ENCODE measurements at regions not wholly inside any gene's neighbourhood (a gene's known extent, or its start where the extent isn't known, plus 50 kb on each side); places are given as distances from the start of the nearest gene placed in this dataset.
"Not testable (repeated sequence)": the region's sequence is repeated elsewhere in the genome, so short reads cannot be mapped to it uniquely, and the experiment has no call there.

DNA sequence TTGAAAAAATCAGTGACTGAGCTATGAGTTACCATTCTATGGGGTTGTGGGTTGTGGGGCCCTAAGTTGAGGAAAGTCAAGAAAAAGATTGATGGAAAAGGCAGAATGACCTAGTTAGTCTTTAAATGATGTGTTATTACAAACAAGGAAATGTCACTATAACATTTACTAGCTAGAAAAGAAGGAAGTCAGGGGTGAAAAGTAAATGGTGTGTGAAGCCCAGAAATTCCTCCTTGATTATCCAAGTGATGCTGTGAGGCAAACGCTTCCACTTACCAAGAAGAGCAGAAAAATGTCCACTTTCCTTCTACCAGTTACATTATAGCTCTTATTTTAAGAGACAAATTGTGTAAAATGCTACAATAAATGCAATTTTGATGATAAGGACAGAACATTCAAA is 285.3 kb upstream of the DPP6 start:
- intact Hi-C loops (cut with micrococcal nuclease): not testable (repeated sequence)

DNA sequence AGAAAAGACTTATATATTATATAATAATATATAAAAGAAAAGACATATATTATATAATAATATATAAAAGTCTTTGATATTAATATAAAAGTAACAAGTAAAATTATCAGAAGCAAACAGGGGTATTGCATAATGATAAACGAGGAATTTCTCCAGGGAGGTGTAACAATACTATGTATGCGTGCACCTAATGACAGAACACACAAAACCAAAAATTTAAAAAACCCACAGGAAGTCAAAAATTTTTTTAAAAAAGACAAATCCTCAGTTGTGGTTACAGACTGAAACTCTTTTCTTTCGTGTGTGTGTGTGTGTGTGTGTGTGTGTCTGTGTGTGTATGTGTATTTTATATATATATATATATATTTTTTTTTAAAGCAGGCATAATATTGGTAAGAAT is 279.2 kb upstream of the DPP6 start:
- intact Hi-C loops (cut with micrococcal nuclease): no loop called here

DNA sequence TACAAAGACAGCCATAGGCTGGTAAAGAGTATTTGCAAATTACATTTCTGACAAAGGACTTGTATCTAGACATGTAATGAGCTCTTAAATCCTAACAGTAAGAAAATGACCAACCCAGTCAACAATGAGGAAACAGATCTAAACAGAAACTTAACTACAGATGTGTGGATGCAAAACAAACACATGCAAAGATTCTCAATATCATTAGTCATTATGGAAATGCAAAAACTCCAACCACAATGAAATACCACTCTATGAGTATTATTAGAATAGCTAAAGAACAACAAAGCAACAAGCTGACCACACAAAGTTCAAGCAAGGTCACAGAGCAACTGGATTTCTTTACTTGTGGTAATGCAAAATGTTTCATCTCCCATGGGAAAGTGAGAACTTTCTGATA is 275.3 kb upstream of the DPP6 start:
- intact Hi-C loops (cut with micrococcal nuclease): not testable (repeated sequence)

DNA sequence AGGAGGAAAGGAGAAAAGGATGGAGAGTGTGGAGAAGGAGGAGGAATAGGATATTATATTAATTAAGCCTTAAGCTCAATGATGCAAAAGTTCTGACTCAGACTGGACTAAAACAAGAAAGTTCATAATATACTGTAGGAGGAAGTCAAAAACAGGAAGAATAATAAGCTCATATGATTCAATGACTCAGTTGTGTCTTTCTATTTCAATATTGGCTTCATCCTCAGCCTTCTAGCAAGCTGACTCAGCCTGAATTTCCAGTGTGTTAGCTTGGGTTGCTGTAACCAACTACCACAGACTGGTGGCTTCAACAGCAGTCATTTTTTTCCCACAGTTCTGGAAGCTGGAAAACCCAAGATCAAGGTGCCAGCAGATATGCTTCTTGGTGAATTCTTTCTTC is 254.8 kb upstream of the DPP6 start:
- intact Hi-C loops (cut with micrococcal nuclease): not testable (repeated sequence)

DNA sequence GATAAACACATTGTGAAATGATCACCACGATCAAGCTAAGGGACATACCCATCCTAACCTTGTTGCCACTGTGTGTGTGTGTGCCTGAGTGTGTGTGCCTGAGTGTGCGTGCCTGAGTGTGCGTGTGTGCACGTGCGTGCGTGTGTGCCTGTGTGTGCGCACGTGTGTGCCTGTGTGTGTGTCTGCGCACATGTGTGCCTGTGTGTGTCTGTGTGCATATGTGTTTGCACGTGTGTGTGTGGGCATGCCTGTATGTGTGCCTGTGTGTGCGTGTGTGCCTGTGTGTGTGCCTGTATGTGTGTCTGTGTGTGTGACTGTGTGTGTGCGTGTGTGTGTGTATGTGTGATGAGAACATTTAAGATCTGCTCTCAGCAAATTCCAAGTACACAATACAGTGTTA is 244.1 kb upstream of the DPP6 start:
- intact Hi-C loops (cut with micrococcal nuclease): no loop called here

DNA sequence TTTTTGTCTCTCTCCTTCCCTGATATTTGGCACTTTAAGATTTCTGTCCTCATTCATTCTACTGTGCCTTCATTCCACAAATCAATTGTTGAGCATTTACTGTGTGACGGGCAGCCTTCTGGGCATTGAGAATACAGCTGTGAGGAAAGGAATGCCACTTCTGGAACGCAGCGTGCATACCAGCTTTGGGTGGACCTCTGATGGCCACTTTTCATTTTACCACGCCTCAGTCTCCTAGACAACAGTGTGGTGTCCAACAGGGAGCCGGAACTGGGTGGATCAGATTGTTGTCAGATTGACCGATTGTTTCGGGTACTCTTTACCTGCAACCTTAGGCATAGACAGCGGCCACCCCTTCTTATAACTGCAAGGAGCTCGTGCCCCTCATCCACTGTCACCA is 222.7 kb upstream of the DPP6 start:
- intact Hi-C loops (cut with micrococcal nuclease): no loop called here

DNA sequence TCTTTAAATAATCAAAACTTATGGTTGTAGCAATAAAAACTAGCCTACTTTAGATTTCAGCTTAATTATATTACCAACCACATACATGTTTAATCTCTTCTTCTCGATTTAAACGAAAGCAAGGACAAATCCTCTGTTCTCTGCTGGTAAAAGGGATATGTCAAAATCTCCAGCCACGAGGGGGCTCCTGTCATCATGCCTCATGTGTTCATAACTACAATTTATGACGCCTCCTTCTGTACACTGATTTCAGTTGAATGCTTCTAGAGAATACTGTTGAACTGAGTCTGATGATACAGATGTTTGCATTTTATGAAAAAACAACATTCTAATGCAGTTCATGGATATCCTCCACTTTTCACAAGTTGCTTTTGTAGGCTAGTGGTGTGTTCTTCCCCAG is 220.0 kb upstream of the DPP6 start:
- intact Hi-C loops (cut with micrococcal nuclease): no loop called here

DNA sequence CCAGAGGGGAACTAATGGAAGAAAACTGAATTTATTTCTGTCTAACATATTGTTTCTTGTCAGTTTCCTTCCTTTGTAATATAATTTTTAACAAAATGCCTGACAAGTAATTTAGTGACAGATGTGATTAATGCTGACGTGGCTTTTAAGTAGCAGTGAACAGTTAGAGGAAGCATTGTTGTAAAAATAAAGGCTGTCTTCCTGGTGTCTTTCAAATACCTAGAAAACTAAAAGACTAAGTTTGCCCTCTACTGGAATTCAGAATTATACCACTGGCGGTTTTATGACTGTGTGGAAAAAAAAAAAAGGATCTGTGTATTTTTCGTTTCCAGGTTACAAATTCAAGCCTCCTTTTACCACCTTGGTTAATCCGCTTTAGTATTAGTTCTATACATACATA is 217.1 kb upstream of the DPP6 start:
- intact Hi-C loops (cut with micrococcal nuclease): no loop called here

DNA sequence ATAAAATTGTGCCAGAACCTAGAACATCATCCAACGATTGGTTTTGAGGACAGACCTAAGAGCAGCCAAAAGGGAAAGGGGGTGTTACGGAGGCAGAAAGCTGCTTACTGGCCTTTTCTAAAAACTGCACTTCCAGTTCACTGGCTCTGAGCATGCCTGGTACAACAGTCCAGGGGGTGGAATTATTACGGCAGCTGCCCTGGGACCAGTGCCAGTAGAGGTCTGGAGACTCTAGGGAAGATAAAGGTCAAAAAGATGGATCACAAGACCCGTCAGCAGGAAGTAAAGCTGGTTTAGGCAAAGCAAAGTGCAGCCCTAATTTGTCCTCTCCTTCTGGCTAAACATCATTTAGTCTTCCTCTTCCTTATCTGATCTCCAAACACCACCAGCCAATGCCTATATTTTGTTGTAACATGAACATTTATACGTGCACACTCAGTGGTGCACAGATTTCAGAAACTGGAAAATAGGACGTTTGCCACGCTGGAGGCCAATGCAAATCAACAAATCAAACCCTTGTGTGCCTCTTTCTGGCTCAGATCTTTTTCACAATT is 216.4 kb upstream of the DPP6 start:
- intact Hi-C loops (cut with micrococcal nuclease): no loop called here

DNA sequence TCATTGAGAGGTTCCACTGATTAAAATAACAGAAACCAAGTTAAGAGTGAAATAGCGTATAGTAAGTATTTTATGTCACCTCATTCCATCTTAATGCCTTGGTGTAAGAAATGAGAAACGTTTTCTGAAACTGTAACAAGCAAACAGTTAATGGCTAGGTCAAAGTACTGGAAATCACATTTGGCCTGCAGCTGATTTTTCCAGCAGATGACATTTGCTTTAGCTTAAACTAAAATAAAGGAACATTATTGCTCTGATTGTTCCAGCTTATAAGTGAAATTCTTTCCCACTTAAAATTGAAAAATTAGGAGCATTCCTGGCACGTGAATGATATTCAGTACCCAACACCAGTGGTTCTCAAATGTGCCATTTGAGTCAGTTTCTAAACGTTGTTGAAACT is 213.6 kb upstream of the DPP6 start:
- intact Hi-C loops (cut with micrococcal nuclease): no loop called here

DNA sequence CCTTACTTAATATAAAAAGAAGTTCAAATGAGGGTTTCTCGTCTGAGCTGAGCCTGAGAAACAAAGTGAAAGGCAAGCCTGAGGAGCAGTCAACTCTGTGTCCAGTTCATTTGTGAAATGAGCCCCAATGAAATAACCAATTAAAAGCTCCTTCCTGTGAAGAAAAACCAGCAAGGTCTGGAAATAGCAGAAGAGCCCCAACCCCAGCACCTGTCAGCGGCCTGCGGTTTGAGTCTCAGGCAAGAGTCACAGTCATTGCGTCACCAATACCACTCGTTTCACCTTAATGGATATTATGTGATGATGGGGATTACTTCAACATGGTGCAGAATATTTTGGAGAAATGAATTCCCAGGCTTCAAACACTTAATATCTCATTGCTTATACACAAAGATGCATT is 211.3 kb upstream of the DPP6 start:
- intact Hi-C loops (cut with micrococcal nuclease): no loop called here

DNA sequence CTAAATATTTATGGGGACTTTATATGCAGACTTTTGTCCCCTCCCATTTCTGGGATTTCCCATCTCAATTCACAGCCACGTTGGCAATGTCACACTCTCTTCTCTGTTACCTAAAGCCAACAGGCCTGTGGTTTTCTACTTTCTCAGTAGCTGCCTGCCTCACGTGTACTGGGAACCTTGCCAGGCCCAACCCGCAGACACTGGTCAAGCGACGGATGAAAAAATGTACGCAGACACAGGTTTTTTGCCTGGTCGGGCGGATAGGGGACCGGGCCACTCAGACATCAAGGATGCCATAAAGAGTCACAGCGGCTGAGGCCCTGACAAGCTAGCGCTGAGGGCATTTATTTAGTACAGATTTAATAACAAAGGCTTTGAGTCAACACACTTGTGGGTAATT is 204.4 kb upstream of the DPP6 start:
- intact Hi-C loops (cut with micrococcal nuclease): no loop called here

DNA sequence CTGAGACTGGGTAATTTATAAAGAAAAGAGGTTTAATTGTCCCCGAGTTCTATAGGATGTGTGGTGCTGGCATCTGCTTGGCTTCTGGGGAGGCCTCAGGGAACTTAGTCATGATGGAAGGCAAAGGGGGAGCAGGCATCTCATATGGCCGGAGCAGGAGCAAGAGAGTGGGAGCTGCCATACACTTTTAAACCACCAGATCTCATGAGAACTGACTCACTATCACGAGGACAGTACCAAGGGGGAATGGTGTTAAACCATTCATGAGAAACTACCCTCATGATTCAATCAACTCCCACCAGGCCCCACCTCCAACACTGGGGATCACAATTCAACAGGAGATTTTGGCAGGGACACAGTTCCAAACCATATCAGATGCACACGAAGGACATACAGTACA is 199.9 kb upstream of the DPP6 start:
- intact Hi-C loops (cut with micrococcal nuclease): no loop called here

DNA sequence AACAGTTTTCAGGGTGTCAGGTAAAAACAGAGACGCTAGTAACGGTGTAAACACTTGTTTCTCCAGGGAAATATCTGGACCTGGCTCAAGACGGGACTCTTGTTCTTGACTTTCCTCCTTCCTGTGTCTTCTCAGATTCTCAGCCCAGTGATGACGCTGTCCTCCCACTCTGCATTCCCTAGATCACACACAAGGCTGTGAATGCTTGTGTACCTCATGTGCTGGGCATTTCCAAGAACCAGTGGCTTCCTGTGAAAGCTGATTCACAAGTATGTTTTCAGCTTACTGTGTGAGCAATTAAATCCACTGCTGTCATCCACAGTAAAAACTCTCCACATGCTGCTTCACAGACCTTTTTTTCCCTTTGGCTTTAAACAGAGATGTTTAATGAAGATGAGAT is 193.8 kb upstream of the DPP6 start:
- intact Hi-C loops (cut with micrococcal nuclease): no loop called here

DNA sequence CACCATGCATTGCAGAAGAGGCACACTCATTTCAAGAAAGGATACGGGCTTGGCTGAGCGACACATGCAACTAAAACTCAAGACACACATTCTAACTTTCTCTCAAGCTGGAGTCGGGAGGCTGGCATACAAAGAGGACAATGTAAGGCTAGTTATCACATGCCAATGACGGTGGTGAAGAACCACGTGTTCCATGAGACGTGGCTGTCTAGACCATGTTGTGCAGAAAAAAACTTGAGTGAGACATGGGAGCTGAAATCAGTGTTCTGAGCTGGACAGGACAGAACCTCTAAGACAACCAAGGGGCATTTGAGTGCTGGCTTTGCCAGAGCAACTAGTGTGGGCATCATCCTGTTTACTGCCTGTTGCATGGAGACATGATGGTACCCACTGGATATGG is 193.0 kb upstream of the DPP6 start:
- intact Hi-C loops (cut with micrococcal nuclease): no loop called here

DNA sequence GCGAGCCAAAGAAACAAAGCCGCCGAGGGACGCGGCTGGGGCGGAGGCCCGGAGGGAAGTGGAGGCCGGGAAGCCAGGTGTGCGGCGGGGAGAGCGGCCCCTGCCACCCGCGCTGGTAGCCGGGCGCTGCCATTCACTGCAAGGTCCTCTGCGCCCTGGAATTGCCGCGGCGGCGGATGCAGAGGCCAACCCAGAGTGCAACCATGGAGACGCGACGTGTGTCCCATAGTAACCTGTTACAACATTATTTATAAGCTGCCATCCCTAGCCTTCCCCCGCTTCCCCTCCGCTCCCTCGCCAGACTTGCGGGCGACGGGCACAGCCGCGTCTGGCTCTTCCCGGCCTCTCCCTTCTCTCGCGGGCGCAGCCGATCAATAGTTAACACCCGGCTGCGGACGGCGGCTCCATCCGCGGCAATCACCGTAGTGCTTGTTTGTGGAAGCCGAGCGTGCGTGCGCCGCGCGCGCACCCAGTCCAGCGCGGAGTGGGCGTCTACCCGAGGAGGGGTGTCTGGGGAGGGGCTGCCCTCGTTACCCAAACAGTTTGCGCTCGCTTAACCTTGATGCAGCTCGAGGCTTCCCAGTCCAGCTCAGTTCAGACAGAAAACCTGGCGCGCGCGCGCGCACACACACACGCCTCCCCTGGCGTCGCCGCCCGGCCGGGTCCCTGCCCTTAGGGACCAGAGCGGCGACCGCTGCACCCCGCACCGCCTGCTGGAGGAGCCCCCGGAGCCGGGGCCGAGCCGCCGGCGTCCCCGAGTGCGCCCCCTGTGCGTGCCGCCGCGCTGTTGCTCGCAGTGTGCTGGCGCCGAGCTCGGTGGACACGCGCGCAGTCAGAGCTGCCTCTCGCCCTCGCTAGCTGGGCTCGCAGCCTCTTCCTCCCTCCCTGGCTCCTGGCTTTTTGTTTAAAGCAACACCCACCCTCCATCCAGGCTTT is 165.4 kb upstream of the DPP6 start:
- intact Hi-C loops (cut with micrococcal nuclease): no loop called here

DNA sequence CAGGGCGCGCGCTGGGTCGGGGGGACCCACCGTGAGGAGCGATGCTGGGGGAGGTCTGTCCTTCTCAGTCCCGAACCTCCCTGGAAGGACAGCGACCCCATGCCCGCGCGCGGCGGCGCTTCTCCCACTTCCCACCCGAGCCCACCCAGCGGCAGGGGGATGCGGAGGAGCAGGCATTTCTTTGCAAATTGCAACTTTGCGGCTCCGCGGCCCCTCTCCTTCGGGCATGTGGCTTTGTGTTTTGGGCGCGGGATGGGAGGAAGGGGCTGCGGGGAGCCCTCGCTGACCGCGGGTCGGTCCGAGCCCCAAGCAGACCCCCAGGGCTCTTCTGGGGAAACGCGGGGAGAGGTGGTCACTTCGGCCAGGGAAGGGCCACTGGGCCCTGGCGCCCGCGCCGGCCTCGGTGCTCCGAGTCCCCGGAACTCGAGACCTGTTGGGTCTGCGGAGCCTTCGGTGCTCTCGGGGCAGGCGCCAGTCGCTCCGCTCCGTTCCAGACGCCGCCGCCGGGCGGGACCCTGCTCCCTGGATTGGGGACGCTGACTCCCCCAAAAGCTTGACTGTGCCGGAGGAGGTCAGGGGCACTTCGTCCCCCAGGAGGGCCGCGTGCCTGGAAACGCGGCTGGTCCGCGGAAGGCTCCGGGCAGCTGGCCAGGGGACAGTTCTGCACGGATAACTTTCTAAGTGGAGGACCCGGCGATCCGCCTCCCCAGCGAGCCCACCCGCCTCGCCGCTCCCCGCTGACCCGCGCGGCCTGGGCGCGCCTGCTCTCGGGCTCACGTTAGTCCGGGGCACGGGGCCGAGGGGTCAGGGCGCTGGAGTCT is 164.2 kb upstream of the DPP6 start:
- intact Hi-C loops (cut with micrococcal nuclease): no loop called here

DNA sequence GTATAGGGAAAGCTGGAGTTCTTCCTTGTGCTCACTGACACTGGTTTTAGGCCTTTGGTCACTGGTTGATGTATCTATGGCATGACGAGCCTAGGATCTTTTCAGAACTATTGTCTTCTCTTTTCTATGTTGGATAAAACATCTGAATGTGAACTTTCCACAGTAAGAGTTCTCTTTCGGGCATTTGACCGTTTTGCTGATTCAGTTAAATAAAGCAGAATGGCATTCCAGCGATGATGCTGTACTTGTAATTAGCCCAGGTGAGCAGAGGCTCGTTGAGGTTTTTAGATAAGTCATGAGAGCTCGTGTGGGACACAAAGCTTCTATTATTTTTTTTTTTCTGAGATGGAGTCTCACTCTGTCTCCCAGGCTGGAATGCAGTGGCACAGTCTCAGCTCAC is 160.2 kb upstream of the DPP6 start:
- intact Hi-C loops (cut with micrococcal nuclease): loop anchor here (10.0 kb wide), 1 partner anchor 1563 kb away; the partner anchor contains the start of gene EN2

DNA sequence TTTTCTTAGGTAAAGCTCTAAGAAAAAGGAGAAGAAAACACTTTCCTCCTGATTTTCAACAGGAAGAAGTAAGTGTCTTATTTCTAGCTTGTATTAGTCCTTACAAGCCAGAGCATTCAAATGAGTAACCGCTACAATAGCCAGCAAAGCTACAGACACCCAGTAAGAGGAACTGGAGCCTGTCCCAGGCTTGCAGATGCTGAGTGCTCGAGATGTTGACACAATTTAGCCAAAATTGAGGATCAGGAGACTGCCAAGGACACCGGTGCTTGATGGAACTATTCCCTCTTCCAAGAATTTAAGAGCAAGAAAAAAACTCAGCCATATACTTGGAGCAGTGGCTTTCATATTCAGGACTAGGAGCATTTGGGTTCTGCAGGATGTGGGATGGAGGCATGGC is 149.3 kb upstream of the DPP6 start:
- intact Hi-C loops (cut with micrococcal nuclease): no loop called here

DNA sequence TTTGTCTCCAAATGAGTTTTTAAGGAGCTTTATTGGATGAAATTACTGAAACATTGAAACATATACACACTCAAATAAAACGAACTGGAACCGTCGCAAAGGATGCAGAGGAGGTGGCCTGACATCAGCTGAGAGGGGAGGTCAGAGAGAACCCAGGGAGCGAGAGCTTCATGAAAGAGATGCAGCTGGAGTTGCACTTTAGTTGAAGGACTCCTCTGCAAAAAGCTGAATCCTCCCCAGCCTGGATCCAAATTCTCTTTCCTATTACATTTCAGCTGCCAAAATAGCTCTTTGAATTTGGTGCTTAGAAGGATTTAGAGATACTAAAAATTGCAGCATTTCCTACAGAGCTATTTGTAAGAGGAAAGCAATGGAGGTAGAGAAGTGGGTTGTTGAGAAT is 140.0 kb upstream of the DPP6 start:
- intact Hi-C loops (cut with micrococcal nuclease): no loop called here

DNA sequence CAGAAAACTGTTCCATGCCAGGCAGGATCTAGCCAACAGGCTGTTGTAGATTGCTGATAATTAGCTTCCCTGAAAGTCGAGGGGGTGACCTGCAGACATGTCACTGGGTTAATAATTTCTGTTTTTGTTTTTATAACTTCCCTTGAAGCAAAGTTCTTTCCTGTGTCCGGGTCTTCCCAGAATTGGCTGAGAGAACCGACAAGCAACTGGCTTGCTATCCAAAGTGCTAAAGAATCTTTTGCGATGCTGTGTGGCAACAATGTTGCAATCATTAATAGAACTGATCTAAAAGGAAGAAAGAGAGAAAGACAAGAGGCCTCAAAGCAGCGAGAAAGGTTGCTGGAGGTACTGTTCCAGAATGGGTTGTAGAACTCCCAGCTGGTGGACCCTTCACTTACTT is 132.1 kb upstream of the DPP6 start:
- intact Hi-C loops (cut with micrococcal nuclease): no loop called here

DNA sequence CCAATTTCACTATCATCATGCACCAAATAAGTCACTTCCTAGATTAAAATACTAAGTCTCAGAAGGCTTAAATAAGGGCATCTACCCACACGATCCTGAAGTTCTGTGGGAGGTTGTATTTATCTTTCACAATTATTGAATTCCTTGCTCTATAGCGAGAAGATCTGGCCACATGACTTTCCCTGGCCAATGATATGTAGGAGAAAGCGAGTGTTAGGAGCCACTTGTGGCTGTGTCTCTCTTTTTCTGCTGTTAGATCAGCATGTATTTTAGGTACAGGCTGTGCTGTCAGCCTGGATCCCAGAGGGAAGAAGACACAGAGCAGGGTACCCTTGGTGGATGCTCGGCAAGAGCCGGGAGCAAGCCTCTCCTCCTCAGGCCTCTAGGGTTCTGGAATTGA is 131.3 kb upstream of the DPP6 start:
- intact Hi-C loops (cut with micrococcal nuclease): no loop called here

Data from T-helper 1 cell treated with Interleukin-12 subunit alpha and Interleukin-12 subunit beta and Interleukin-4 antibody, amounts not matched to agents 30 ng/mL and 1 ng/mL, for 36 hours (primary cell).